GM19372 (cell line): ENCODE measurements at regions not wholly inside any gene's neighbourhood (a gene's known extent, or its start where the extent isn't known, plus 50 kb on each side); places are given as distances from the start of the nearest gene placed in this dataset.
"Not testable (repeated sequence)": the region's sequence is repeated elsewhere in the genome, so short reads cannot be mapped to it uniquely, and the experiment has no call there.

Experiments
- ATAC-seq: cut with Tn5 transposase; IDR thresholded peaks from one replicate; pipeline ENCODE4 v1.9.1; 2021; ENCODE audit warnings: mild to moderate bottlenecking, low read depth, moderate library complexity; ENCODE audit not compliant: unreplicated experiment

DNA sequence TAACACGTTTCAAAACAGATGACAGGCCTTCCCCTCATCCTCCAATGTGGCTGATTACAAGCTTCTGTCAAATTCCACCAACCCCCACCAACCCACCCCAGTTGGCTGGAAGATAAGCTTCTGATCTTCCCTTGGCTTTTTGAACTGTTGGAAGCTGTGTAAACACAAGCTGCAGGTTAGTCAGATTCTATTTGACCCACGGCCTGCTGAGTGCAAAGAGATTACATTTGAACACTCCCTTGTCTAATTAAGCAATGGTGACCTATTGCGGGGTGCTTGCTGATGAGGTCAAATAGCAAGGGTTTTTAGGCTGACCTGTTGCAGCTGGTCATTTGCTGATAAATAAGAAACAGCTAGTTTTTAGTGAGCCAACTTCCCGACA, 379.7 kb downstream of the BMP2 start:
- ATAC-seq = no peak

DNA sequence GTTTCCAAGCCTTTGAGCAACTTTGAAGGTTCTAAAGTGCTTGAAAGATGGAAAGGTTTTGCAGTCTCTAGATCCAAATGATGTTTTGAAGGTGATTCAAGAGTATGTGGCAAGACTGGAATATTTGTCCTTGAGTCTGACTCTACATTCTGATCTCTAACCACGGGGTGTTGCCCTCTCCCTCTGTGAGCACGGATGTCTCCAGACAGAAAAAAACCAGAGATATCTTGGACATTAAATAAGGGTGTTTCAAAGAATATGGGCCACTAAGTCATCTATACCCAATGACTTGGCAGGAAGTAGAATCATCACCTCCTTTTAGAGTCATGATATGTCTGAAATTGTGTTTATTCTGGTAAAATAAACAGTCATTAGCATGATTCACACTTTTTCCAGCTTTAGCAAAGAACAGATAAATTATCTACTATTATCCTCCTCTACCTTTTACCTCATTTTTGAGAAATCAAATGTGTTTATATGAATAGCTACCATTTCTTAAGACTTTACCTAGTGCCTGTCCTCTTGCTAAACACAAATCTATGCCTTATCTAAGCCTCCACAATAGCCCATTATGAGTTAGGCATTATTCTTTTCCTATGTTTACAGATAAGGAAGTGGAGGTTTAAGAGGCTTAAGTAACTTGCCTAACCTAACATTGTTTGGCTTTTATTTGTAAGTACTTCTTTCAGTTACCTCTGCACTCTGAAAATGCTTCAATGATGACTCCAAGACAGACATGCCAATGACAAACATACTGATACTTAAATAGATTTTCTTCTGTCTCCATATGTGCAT, 384.4 kb downstream of the BMP2 start:
- no peak for ATAC-seq

DNA sequence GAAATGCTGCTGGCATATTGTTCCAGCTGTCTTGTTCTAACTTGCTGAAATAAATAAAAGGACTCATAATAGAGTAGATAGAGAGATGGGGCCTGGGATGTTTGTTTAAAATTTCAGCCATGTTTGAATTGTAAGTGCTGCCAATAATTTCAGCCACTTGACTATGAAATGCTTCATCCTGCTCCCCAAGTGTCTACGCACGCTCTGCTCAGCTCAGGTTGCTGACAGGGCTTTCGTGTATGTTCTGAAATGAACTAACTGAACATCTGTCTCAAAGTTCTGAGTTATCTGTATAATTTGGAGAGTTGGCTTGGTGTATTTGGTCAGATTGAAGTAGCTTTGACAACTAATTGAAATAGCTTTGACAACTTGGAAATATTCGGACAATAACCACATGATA, 387.8 kb downstream of the BMP2 start:
- no peak for ATAC-seq

DNA sequence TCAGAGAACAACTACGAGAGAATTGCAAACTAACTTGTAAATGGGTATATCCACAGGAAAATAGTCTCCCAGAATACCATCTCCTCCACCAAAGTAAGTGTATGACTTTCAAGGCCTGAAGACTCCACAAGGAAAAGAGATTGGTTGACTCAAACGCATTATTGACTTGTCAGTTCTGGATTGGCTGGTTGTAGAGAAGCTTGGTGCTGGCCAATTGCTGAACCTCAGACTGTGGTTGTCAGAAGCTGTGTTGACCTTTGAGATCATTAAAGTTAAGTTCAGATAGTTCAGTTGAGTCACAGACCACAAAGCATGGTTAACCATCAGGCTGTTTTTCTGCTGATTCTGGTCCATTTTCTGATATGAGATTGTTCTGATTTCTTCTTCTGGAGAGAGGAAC, 388.3 kb downstream of the BMP2 start:
- ATAC-seq = no peak

DNA sequence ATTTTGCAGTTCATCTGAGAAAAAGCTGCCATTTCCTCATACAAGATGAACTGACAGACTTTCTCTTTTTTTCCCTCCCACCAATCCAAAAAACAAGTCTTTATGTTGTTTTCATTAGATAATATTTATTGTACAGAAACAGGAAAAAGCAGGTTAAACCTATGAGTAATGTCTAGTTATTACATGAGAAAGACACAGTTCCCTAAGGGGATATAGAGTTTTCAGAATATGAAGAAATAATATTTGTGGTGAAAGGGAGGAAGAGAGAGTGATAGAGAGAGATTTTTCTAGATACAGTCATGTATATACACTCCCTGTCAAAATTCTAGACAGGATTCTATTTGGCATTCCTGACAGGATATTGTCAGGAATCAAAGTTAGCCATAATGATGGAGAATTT, 392.4 kb downstream of the BMP2 start:
- ATAC-seq = no peak

DNA sequence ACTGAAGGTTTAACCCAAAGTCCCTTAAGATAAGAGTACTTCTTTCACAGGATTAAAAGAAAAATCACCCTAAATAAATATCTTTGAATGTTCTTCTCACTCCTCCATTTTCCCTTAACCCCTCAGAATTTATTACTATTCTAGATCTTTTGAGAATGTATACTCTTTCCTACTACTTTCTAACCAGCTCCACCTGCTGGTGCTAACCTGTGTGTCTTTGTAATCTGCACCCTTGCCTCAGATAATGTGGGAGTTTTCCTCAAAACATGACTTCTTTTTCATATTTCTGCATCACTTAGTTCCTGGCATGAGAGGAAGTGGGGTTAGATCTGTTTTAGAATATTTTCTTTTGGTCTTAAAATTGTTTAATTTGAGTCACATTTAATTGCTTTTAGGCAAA, 394.2 kb downstream of the BMP2 start:
- ATAC-seq = no peak

DNA sequence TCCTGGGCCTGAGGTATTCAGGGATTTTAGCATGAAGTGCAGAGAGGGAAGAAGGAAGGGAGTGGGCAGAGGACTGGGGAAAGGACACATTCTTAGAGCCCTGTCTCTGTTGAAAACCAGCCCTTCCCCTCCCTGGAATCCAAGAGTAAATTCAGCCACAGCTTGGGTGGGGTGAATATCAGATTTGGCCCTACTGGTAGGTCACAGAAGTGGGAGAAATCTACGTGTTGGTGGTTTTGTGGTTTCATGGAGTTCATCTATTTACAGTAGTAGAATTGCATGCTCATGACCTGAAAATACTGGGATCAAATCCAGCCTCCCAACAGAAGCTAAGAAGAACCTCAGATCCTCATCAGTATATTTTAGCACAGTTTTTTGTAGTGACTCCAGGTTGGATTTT, 404.4 kb downstream of the BMP2 start:
- no peak for ATAC-seq

DNA sequence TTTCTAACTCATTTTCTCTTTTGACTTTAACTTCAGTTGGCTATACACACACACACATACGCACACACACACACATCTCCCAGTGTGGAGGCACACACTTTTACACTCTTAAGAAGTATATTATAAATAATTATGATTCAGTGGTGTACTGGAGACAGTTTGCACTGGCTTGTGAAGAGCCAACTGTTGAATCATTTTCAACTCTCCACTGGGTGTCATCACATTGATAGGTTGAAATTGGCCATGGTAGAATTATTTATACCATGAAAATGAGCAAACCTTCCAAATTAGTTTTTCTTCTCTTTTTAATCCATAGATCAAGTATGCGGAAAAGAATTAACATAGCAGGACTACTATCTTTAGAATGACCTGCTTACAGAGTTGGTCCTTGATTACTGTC, 407.1 kb downstream of the BMP2 start:
- ATAC-seq = no peak

DNA sequence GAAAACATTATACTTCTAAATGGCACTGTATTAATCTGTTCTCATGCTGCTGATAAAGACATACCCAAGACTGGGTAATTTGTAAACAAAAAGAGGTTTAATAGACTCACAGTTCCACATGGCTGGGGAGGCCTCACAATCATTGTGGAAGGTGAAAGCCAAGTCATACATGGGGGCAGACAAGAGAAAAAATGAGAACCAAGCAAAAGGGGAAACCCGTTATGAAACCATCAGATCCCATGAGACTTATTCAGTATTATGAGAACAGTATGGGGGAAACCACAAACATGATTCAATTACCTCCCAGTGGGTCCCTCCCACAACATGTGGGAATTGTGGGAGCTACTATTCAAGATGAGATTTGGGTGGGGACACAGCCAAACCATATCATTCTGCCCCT, 408.3 kb downstream of the BMP2 start:
- not testable (repeated sequence) for ATAC-seq

DNA sequence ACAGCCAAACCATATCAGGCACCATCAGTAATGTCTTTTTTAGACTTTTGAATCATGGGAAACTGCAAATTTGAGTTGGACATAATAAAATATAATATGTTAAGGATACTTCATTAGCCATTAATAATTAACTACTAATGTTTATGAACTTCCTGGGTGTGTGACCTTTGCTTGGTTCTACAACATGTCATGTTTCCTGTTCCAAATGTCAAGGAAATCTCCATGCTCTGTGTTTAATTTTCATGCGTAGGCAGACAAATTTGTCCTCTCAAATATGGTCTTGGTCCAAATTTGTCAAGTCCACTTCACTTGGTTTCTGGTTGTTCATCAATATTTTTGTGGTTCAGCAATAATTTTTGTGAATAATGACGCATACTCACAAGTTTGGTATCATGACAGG, 410.5 kb downstream of the BMP2 start:
- no peak for ATAC-seq

DNA sequence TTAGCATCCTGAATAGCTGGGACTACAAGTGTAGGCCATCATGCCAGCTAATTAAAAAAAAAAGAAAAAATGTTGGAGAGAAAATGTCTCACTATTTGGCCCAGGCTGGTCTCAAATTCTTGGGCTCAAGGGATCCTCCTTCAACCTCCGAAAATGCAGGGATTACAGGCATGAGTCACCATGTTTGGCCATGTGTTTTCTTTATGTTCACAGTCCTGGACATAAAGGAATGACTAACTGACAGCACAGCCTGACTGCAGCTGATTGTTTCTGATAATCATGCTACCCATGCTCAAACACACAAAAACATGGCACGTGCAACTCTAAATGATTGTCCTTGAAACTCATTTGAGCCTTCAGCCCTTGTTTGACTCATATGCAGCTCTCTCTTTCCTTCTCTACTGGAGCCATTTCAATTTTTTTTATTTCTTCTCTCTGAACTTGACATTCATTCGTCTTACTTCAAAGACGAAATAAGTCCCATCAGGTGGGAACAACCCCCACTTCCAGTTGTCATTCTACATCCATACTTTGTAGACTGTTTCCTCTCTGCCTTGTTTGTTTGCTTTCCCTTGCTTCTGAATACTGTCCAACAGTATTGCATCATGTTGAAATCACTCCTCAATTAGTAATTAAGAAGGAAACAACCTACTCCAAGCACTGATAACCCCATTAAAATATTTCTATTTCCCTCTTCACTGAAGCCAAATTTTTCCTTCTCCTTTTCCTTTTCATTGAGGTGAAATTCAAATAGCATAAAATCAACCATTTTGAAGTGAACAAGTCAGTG, 413.0 kb downstream of the BMP2 start:
- no peak for ATAC-seq

DNA sequence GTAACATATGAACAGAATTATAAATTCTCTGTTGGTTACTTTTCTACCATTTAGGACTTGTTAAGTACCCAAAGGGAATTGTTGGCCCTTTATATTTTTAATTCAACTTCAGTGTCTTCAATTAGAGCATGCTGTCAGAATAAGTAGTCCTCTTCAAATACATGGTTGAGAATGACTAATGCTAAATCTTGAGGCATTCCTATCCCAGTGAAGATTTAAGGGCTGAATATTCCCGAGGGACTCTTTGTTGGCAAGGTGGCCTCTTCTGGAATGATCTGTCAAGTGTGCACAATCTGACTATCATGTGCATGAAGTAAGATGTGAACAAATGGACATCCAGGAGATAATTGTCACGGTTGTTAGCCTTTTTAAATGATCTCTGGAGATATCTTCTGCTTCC, 421.7 kb downstream of the BMP2 start:
- no peak for ATAC-seq

DNA sequence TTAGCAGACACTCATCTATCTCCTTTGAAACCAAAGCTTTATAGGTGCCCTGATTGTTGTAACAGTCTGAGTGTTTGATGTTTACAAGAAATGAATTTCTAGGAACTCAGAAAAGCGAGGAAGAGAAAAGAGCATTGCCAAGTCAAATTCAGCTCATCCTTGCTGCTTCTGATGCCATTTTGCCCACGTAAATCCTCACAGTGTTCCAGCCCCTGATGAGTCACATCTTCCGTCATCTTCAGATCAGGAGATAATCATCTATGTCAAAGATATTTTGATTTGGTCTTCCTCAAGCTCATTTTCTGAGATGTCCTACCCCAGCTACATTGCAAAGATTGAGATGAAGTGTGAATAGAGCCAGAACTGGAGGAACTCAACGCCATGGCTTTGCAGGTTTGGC, 426.2 kb downstream of the BMP2 start:
- no peak for ATAC-seq

DNA sequence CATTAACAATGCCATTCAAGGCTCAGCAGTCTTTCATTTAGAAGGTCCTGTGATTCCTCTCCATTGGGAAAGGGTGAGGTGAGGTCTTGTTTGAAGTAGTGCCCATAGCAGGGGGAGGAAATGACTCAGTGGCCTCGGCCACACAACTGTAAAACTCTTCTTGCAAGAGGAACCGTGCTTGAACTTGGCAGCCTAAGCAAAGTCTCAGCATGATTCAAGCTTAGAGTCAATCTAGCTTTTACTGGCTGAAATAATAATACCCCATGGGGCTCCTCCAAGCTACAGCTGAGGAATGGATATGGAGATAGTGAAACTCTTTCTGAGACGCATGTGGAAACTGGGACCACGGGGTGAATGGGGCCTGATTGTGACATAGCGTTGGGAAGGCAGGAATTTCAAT, 428.2 kb downstream of the BMP2 start:
- no peak for ATAC-seq

DNA sequence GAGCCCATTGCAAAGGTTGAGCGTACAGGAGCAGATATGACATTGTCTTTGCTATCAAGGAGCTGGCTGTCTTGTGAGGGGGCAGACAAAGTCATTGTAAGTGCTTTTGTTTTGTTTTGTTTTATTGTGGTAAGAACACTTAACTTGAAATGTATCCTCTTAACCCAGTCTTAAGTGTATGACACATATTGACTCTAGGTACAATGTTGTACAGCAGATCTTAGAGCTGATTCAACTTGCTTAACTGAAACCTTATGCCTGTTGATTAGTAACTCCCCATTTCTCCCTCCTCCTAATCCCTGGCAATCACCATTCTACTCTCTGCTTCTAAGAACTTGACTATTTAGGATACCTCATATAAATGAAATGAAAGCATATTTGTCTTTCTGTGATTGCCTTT, 429.0 kb downstream of the BMP2 start:
- no peak for ATAC-seq

DNA sequence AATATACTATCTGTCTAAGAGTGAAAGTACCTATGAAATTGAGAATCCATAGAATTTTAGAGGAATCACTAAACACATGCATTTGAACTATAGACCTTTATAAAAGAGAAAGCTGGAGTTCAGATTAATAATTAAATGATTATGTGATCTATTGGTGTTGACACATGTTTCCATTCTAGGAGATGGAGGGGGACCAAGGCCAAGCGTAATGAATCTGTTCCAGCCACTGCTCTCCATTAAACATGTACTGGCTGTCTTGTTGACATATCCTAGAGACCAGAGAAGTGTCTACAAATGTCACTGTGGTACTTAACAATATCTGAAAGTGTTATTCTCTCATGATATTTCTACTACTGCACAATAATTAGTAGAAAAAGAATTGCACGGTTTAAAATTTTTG, 432.4 kb downstream of the BMP2 start:
- no peak for ATAC-seq

DNA sequence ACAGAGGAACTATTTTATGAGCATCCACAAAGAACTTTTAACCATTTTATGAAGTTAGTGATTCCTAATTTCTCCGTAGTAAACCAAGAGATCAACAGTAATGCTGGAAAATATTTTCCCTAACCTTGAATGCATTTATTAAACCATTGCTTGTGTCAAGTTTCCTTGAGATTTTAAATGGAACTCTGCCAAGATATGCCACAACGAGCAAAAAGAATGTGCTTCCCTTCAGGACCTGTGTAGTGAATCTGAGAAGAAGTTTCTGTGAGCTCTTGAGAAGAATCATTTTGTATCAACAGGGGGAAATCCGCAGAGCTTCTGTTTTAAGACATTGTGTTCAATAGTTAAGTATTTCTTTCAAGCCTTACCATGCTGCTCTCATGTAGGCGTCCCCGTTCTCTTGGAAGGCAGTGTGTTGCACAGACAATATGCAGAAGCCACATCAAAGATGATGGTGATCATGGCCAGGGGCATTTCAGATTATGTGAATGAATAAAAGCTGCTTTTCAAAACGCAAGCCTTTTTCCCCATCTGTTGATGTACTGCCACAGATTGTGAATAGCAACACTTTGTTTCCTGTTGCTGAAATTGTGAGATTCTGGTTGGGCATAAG, 439.8 kb downstream of the BMP2 start:
- ATAC-seq = no peak

DNA sequence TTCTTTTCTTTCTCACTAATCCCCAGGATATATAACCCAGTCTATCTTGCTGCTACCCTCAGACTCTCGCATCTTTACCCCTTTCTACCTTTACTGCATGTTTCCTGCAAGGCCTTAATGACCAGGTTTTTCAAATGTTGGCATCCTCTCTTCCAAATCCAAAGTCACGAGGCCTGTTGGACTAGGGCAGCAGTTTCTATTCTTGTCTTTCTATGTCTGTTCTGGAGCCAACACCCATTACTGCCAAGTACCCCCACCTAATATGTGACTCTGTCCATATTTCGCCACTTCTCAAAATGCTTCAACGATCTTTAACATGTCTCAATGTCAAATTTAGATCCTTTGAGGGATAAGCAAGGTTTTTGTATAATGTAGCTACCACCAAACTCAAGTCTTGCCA, 443.4 kb downstream of the BMP2 start:
- ATAC-seq = no peak

DNA sequence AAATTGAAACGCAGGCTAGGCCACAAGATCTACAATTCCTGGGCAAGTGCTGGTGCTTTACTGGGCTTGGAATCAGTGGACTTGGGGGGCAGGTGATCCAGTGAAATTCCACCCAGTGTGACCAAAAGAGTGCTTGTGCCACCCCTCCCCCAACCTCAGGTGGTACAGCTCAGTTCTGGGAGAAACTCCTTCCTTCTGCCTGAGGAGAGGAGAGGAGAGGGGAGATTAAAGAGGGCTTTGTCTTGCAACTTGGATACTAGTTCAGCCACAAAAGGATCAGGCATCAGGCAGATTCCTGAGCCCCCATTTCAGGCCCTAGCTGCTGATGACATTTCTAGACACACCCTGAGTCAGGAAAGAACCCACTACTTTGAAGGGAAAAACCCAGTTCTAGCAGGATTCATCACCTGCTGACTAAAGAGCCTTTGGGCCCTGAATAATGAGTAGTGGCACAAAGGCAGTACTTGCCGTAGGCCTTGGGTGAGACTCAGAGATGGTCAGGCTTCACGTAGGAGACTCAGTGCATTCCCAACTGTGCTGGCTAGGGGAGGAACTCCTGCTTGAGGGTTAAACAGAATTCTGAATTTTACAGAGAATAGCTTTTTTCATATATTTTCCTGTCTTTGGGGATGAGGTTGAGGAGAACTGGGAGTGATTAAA, 446.7 kb downstream of the BMP2 start:
- ATAC-seq = no peak

DNA sequence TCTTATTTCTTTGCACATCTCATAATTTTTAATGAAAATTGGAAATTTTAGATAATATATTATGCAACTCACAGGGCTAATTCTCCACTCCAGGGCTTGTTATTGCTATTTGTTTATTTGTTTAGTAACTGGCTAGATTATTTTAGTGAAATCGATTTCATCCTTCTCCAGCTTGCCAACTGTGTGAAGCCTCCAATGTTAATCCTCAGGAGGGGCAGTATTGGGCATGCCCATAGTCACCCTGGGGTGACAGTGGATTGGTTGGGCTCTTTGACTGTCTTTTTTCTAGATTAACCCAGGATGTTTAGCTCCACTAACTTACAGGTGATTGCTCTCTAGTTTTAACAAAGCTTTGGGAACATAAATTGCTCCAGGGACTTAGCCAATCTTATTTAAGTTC, 450.1 kb downstream of the BMP2 start:
- no peak for ATAC-seq

DNA sequence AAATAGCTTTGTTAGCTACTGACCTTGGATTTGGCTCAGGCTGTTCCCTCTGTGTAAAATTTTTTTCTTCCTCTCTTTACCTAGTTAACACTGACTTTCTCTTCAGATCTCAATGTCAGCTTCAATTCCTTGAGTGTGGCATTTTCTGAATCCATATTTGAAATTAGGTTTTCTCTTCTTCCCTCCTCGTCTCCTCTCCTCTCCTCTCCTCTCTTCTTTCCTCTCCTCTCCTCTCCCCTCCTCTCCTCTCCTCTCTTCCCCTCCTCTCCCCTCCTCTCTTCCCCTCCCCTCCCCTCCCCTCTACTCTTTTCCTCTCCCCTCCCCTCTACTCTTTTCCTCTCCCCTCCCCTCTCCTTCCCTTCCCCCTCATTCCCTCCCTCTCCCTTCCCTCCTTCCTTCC, 453.3 kb downstream of the BMP2 start:
- ATAC-seq = no peak
